GM12878 (cell line): ENCODE measurements at regions not wholly inside any gene's neighbourhood (a gene's known extent, or its start where the extent isn't known, plus 50 kb on each side); places are given as distances from the start of the nearest gene placed in this dataset.
"Not testable (repeated sequence)": the region's sequence is repeated elsewhere in the genome, so short reads cannot be mapped to it uniquely, and the experiment has no call there.

ENCODE experiments used
- ATAC-seq: fragments of 200-7000 bp; cut with Tn5 transposase; 3 replicates; pipeline ENCODE4 v1.9.1; 2020; ENCODE audit warnings: mild to moderate bottlenecking, moderate library complexity
- BruUV-seq: library from RNA; stranded (reverse); fragments of 400-500 nt; replicated peaks from 2 replicates; lab custom pipeline; 2021; lab: Mats Ljungman, UMichigan
- CTCF ChIA-PET: fragments of 300-600 bp; sonication (Branson Sonifier 250); formaldehyde crosslinking; extraction: SDS; loops from one replicate; lab custom pipeline; 2021; ENCODE audit warnings: inconsistent platforms; lab: Yijun Ruan, JAX
- POLR2A ChIA-PET: fragments of 350-600 bp; formaldehyde crosslinking; extraction: SDS; loops from one replicate; lab custom pipeline; 2021; ENCODE audit warnings: inconsistent platforms; lab: Charles Lee
- RAD21 ChIA-PET: fragments of 300-600 bp; sonication (Branson Sonifier 250); formaldehyde crosslinking; loops from one replicate; lab custom pipeline; 2023; ENCODE audit warnings: antibody characterized with exemption; ENCODE audit not compliant: unreplicated experiment; lab: Charles Lee
- SMC1A ChIA-PET: fragments of 300-600 bp; sonication (Branson Sonifier 250); formaldehyde crosslinking; loops from one replicate; lab custom pipeline; 2023; ENCODE audit not compliant: unreplicated experiment, uncharacterized antibody; lab: Charles Lee
- DNase-seq: peaks from one replicate; pipeline ENCODE4 v3.0.0-alpha.2; 2011; ENCODE audit warnings: low read depth, low spot score
- FAIRE-seq: peaks from 3 replicates; lab custom pipeline; 2011; peaks lifted over from hg19 to GRCh38; lab: Jason Lieb, UNC
- H2AFZ ChIP-seq: 2 replicates; pipeline ENCODE4 v1.6.0; 2011; ENCODE audit warnings: low read depth, low read length, control low read depth; ENCODE audit not compliant: control insufficient read depth
- H3K27ac ChIP-seq: 2 replicates; pipeline ENCODE4 v1.5.1; 2011; ENCODE audit warnings: control low read depth; ENCODE audit not compliant: control insufficient read depth, insufficient read depth
- H3K27me3 ChIP-seq, 2 experiments: replicated peaks in 1 of 2; 2 replicates each; pipeline versions ENCODE4 v1.6.0 to v1.6.1; 2011; ENCODE audit warnings: low read length in 1 of 2; ENCODE audit not compliant: control insufficient read depth in 2 of 2, insufficient read depth in 2 of 2
- H3K36me3 ChIP-seq, 2 experiments: 2 replicates each; pipeline ENCODE4 v1.5.1; 2011; ENCODE audit warnings: low read length in 1 of 2; ENCODE audit not compliant: control insufficient read depth in 2 of 2, insufficient read depth in 2 of 2
- H3K4me1 ChIP-seq: 2 replicates; pipeline ENCODE4 v1.6.1; 2011; ENCODE audit warnings: mild to moderate bottlenecking, low read length, moderate library complexity, mixed read lengths; ENCODE audit not compliant: control insufficient read depth, insufficient read depth
- H3K4me2 ChIP-seq: 2 replicates; pipeline ENCODE4 v1.6.0; 2011; ENCODE audit warnings: control low read depth; ENCODE audit not compliant: control insufficient read depth, insufficient read depth
- H3K4me3 ChIP-seq: fragments of 200-600 bp; sonication (generic); 2 replicates; pipeline ENCODE4 v1.5.1; 2016
- H3K79me2 ChIP-seq: 2 replicates; pipeline ENCODE4 v1.6.0; 2011; ENCODE audit warnings: low read length; ENCODE audit not compliant: control insufficient read depth, insufficient read depth
- H3K9ac ChIP-seq: 2 replicates; pipeline ENCODE4 v1.8.0; 2011; ENCODE audit warnings: low read length, control low read depth, mixed read lengths; ENCODE audit not compliant: control insufficient read depth, insufficient read depth
- H3K9me3 ChIP-seq: replicated peaks from 3 replicates; pipeline ENCODE4 v1.5.1; 2011; ENCODE audit warnings: mild to moderate bottlenecking, low read length; ENCODE audit not compliant: control insufficient read depth, insufficient read depth
- H4K20me1 ChIP-seq: 2 replicates; pipeline ENCODE4 v1.6.0; 2011; ENCODE audit not compliant: control insufficient read depth, insufficient read depth
- WGBS: methylation state at CpG from one replicate; pipeline ENCODE4 v1.1.6; 2016; ENCODE audit warnings: low lambda C conversion rate; ENCODE audit not compliant: insufficient replicate concordance, insufficient coverage; ENCODE audit errors: missing lambda C conversion rate; 5-methylcytosine and 5-hydroxymethylcytosine counted together
- in situ Hi-C: fragments of 300-500 bp; cut with MboI; formaldehyde crosslinking; loops from 9 replicates; pipeline ENCODE4 v1.14.3; 2018; ENCODE audit warnings: mixed read lengths
- intact Hi-C: fragments of 100-400 bp; cut with micrococcal nuclease; formaldehyde crosslinking; loops from one replicate; pipeline ENCODE4 v1.14.2; 2022; ENCODE audit not compliant: unreplicated experiment

DNA sequence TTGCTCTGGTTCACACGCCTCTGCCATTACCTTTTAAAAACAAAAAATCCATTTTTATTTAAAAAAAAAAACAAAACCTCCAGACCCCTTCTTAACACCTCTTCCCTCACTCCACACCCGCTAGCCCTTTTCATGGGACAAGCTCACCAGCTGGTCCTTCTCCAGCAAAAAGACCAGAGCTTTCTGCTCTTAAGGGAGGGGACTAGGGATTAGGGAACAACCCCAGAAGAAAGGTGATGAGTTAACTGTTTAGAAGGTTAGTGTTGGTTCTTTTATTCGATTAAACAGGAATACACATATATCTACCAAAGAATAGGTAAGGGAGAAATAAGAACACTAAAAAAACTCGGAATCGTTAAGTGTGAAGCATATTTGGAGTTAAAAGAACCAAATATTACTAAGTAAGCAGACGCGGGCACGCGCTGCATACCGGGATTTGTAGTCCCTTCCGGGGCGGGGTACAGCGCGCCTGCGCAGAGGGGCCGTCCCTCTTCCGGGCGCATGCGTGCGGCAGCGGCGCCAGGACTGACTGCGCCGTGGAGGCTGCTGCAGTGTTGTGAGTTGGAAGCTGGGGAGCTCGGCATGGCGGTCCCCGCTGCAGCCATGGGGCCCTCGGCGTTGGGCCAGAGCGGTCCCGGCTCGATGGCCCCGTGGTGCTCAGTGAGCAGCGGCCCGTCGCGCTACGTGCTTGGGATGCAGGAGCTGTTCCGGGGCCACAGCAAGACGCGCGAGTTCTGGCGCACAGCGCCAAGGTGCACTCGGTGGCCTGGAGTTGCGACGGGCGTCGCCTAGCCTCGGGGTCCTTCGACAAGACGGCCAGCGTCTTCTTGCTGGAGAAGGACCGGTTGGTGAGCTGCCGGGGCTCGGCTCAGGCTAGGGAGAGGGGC, 92.6 kb upstream of the FAM153A start:
- POLR2A ChIA-PET, H3K9me3 ChIP-seq, H3K79me2 ChIP-seq, H3K27ac ChIP-seq, RAD21 ChIA-PET, H3K4me2 ChIP-seq, BruUV-seq, H3K9ac ChIP-seq, H3K4me1 ChIP-seq, H3K36me3 ChIP-seq, SMC1A ChIA-PET, in situ Hi-C loops, DNase-seq, CTCF ChIA-PET, H3K4me3 ChIP-seq, H3K27me3 ChIP-seq, H4K20me1 ChIP-seq, intact Hi-C loops: not testable (repeated sequence)
- H2AFZ ChIP-seq = peak overlapping the region; percentile 39; the same call in 1 of the 2 replicates
- ATAC-seq (peak; percentile 91), FAIRE-seq (peak; percentile 94)
- WGBS = 9% methylated on average over 13 of the region's 56 CpGs

DNA sequence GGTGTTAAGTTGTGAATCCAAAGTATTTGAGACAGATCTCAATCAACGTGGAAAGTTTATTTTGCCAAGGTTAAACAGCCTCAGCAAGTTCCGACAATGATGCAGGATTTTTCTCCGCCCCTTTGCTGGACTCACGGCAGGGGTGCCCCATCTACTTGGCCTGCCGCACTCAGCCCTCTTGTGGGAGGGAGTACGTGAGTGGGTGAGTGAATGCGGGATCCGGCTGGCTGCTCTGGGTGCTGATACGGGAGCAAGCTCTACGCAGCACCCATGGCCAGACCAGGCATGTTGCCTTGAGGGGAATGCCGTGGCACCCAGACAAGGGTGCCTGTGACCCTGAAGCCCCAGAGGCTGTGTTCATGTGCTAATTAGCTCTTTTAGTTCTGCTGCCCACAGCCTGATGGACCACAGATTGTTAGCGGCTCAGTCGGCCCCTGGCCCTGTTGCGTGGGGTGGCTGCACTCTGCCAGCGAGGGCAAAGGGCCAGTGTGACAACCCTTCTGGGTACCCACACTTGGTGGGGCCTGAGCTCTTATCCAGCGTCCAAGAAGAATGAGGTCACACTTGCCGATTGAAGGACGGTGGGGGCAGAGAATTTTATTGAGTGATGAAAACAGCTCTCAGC, 81.2 kb upstream of the FAM153A start:
- WGBS = 67% methylated on average over 7 of the region's 18 CpGs
- H3K27ac ChIP-seq, H3K4me2 ChIP-seq, H3K9ac ChIP-seq, POLR2A ChIA-PET, ATAC-seq, H3K79me2 ChIP-seq, FAIRE-seq, H2AFZ ChIP-seq, CTCF ChIA-PET, H4K20me1 ChIP-seq, H3K9me3 ChIP-seq, H3K4me1 ChIP-seq, H3K4me3 ChIP-seq, BruUV-seq, DNase-seq, H3K36me3 ChIP-seq, H3K27me3 ChIP-seq, RAD21 ChIA-PET, in situ Hi-C loops, intact Hi-C loops, SMC1A ChIA-PET: not testable (repeated sequence)

DNA sequence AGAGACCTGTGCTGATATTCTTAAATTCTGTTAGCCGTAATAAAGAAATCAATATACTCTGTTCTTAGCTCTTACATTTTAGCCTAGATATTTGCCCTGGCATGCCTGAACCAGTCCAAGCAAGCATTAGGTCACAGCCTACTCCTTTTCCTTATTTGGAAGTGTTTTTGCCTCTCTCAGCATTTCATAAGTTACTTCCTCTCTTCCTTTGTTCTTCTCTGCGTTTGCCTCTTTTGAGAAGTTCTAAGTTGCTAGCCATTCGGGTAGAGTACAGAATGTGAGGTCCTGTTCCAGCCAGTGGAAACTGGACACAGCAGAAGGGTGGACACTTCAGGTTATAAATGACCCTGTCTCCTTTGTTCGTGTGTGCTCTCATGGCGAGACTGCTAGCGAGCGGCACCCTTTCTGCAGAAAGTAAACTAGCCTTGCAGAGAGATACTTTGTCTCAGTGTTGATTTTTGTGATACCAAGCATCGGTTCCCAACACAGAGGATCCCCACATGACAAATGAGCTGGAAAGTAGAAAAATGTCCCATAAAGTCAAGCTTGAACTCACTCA, 75.0 kb upstream of the FAM153A start:
- H2AFZ ChIP-seq, H3K4me1 ChIP-seq, H3K36me3 ChIP-seq, FAIRE-seq, ATAC-seq, H3K79me2 ChIP-seq, H3K27ac ChIP-seq, SMC1A ChIA-PET, H3K9me3 ChIP-seq, H3K27me3 ChIP-seq, H3K4me3 ChIP-seq, in situ Hi-C loops, H3K4me2 ChIP-seq, H4K20me1 ChIP-seq, intact Hi-C loops, RAD21 ChIA-PET, POLR2A ChIA-PET, H3K9ac ChIP-seq, CTCF ChIA-PET, BruUV-seq, DNase-seq: not testable (repeated sequence)
- WGBS = 55% methylated on average over 7 of the region's 8 CpGs

DNA sequence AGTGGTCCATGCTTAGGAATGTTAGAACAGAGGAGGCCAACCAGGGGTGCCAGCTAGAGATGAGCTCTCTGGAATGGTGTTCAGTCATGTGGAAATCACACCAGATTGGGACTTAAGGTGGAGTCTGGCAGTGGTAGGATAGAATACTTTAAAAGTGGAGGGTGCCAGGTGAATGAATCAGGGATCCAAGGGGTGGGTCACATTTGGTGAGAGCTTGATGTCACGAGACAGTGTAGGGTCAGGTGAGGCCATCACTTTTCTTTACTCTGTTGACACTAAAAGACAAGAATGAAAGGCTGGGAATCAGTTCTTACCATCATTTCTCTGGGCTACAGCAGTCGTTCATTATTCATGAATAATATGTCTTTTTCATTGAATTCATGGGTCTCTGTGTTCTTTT, 73.8 kb upstream of the FAM153A start:
- H3K36me3 ChIP-seq, DNase-seq, H3K27me3 ChIP-seq, FAIRE-seq, H3K4me1 ChIP-seq, SMC1A ChIA-PET, H3K9ac ChIP-seq, BruUV-seq, H3K79me2 ChIP-seq, in situ Hi-C loops, H3K4me3 ChIP-seq, intact Hi-C loops, RAD21 ChIA-PET, CTCF ChIA-PET, H2AFZ ChIP-seq, H3K27ac ChIP-seq, POLR2A ChIA-PET, H3K9me3 ChIP-seq, H4K20me1 ChIP-seq, H3K4me2 ChIP-seq, ATAC-seq: not testable (repeated sequence)
- 0% methylated on average over 1 of the region's 2 CpGs for WGBS
